GM12878 (cell line): ENCODE measurements at regions not wholly inside any gene's neighbourhood (a gene's known extent, or its start where the extent isn't known, plus 50 kb on each side); places are given as distances from the start of the nearest gene placed in this dataset.

ENCODE experiments used
- POLR2A ChIP-seq: IDR thresholded peaks from 2 replicates; pipeline ENCODE4 v1.6.1; 2011; ENCODE audit warnings: low read depth, mild to moderate bottlenecking, low read length
- ZNF24 ChIP-seq: fragments of 450-650 bp; IDR thresholded peaks from 2 replicates; pipeline ENCODE4 v1.6.1; 2017; ENCODE audit warnings: antibody characterized with exemption, mild to moderate bottlenecking
- TF ChIP-seq, protein P1 (sequence below): IDR thresholded peaks from 2 replicates; pipeline ENCODE4 v1.6.1; 2012; ENCODE audit warnings: mild to moderate bottlenecking, low read depth, low read length
- TF ChIP-seq, protein P2 (sequence below): fragments of 150-350 bp; IDR thresholded peaks from 2 replicates; pipeline ENCODE4 v1.6.1; 2016; ENCODE audit warnings: low read depth, low read length
- TF ChIP-seq, protein P3 (sequence below): fragments of 150-350 bp; IDR thresholded peaks from 2 replicates; pipeline ENCODE4 v1.6.1; 2014; ENCODE audit warnings: mild to moderate bottlenecking, low read depth, low read length

DNA sequence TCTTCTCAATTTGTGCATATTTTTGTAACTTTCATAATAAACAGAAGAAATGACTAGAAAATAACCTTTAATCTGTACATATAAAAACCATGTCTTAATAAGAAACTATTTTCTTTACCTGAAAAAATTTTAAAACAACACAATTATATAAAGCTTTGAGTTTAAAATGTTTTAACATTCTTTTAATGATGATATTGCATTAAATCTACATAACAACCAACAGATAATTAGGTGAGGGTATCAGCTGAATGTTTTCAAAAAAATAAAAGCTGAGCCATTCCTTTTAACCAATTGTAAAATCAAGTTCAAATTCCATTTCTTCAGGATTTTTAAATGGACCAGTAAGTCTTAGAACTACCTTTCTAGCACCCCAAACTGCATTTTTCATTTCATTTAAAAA, 1185.0 kb upstream of the CITED2 start (continued):
- TF ChIP-seq, protein P1, sequence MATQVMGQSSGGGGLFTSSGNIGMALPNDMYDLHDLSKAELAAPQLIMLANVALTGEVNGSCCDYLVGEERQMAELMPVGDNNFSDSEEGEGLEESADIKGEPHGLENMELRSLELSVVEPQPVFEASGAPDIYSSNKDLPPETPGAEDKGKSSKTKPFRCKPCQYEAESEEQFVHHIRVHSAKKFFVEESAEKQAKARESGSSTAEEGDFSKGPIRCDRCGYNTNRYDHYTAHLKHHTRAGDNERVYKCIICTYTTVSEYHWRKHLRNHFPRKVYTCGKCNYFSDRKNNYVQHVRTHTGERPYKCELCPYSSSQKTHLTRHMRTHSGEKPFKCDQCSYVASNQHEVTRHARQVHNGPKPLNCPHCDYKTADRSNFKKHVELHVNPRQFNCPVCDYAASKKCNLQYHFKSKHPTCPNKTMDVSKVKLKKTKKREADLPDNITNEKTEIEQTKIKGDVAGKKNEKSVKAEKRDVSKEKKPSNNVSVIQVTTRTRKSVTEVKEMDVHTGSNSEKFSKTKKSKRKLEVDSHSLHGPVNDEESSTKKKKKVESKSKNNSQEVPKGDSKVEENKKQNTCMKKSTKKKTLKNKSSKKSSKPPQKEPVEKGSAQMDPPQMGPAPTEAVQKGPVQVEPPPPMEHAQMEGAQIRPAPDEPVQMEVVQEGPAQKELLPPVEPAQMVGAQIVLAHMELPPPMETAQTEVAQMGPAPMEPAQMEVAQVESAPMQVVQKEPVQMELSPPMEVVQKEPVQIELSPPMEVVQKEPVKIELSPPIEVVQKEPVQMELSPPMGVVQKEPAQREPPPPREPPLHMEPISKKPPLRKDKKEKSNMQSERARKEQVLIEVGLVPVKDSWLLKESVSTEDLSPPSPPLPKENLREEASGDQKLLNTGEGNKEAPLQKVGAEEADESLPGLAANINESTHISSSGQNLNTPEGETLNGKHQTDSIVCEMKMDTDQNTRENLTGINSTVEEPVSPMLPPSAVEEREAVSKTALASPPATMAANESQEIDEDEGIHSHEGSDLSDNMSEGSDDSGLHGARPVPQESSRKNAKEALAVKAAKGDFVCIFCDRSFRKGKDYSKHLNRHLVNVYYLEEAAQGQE, result no peak
- TF ChIP-seq, protein P2, sequence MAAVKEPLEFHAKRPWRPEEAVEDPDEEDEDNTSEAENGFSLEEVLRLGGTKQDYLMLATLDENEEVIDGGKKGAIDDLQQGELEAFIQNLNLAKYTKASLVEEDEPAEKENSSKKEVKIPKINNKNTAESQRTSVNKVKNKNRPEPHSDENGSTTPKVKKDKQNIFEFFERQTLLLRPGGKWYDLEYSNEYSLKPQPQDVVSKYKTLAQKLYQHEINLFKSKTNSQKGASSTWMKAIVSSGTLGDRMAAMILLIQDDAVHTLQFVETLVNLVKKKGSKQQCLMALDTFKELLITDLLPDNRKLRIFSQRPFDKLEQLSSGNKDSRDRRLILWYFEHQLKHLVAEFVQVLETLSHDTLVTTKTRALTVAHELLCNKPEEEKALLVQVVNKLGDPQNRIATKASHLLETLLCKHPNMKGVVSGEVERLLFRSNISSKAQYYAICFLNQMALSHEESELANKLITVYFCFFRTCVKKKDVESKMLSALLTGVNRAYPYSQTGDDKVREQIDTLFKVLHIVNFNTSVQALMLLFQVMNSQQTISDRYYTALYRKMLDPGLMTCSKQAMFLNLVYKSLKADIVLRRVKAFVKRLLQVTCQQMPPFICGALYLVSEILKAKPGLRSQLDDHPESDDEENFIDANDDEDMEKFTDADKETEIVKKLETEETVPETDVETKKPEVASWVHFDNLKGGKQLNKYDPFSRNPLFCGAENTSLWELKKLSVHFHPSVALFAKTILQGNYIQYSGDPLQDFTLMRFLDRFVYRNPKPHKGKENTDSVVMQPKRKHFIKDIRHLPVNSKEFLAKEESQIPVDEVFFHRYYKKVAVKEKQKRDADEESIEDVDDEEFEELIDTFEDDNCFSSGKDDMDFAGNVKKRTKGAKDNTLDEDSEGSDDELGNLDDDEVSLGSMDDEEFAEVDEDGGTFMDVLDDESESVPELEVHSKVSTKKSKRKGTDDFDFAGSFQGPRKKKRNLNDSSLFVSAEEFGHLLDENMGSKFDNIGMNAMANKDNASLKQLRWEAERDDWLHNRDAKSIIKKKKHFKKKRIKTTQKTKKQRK, result no peak
- TF ChIP-seq POLR2A (no peak), ZNF24 (no peak)
- TF ChIP-seq, protein P3, sequence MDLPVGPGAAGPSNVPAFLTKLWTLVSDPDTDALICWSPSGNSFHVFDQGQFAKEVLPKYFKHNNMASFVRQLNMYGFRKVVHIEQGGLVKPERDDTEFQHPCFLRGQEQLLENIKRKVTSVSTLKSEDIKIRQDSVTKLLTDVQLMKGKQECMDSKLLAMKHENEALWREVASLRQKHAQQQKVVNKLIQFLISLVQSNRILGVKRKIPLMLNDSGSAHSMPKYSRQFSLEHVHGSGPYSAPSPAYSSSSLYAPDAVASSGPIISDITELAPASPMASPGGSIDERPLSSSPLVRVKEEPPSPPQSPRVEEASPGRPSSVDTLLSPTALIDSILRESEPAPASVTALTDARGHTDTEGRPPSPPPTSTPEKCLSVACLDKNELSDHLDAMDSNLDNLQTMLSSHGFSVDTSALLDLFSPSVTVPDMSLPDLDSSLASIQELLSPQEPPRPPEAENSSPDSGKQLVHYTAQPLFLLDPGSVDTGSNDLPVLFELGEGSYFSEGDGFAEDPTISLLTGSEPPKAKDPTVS, result no peak
